Motor neuron (in vitro differentiated cells): ENCODE measurements at regions not wholly inside any gene's neighbourhood (a gene's known extent, or its start where the extent isn't known, plus 50 kb on each side); places are given as distances from the start of the nearest gene placed in this dataset.

Experiments used
- ATAC-seq, 8 experiments: fragments of 200-7000 bp; cut with Tn5 transposase; replicated peaks in 6 of 8; 2 replicates each; pipeline ENCODE4 v1.8.0; 2021; ENCODE audit warnings: mild to moderate bottlenecking in 8 of 8, moderate library complexity in 8 of 8
- H3K27ac ChIP-seq, 2 donors: fragments of 250-450 bp; sonication (Bioruptor Pico); 2 replicates each; pipeline ENCODE4 v1.9.0; 2021; ENCODE audit warnings: antibody characterized with exemption in 2 of 2, mild to moderate bottlenecking in 2 of 2, moderate library complexity in 1 of 2
- H3K4me1 ChIP-seq, 2 donors: fragments of 250-450 bp; sonication (Bioruptor Pico); replicated peaks in 1 of 2; 2 replicates each; pipeline ENCODE4 v1.6.1; 2021; ENCODE audit warnings: antibody characterized with exemption in 2 of 2, mild to moderate bottlenecking in 2 of 2, moderate library complexity in 1 of 2
- H3K4me3 ChIP-seq, 5 donors: fragments of 250-450 bp; sonication (Bioruptor Pico); 2 replicates each; pipeline ENCODE4 v1.9.0; 2021; ENCODE audit warnings: antibody characterized with exemption in 5 of 5, mild to moderate bottlenecking in 5 of 5, moderate library complexity in 4 of 5
- WGBS, 10 experiments: fragments of 450-650 bp; shearing (Covaris generic); methylation state at CpG; one replicate each; pipeline ENCODE4 v1.0.0; 2022; 5-methylcytosine and 5-hydroxymethylcytosine counted together
- in situ Hi-C, 9 experiments: fragments of 400-800 bp; cut with MboI; loops; one replicate each; pipeline ENCODE4 v1.15.0; 2021; ENCODE audit warnings: low sequenced_read_pairs in 9 of 9, low pct_unique_long_range_greater_than_20kb in 2 of 9; ENCODE audit not compliant: unreplicated experiment in 9 of 9

GRCh38 chr6:168159506-168159905 is 80.5 kb upstream of the FRMD1 start:
- no peak for ATAC-seq
- no peak overlapping the region for H3K4me3 ChIP-seq
- H3K4me1 ChIP-seq, result peaks cover 40 to 45% of the 10 kb centered on the region in 2 donors
- in situ Hi-C loops, result loop anchor here in 1 of 9 experiments (25.0 kb wide), 1 partner anchor 203 kb away; no protein-coding TSS in a partner anchor
- WGBS, 10 experiments, result 98 to 100% (median 100%) methylated on average over 3 to 7 of the region's 8 CpGs; no CpG with 5 or more reads in 7 of the 10 experiments
- no peak overlapping the region for H3K27ac ChIP-seq

GRCh38 chr6:168158980-168159349 is 80.0 kb upstream of the FRMD1 start:
- no peak for ATAC-seq
- peaks cover 40 to 45% of the 10 kb centered on the region in 2 donors for H3K4me1 ChIP-seq
- H3K4me3 ChIP-seq, result no peak overlapping the region
- in situ Hi-C loops, result loop anchor here in 1 of 9 experiments (25.0 kb wide), 1 partner anchor 203 kb away; no protein-coding TSS in a partner anchor
- no peak overlapping the region for H3K27ac ChIP-seq
- WGBS, 10 experiments, result 81 to 100% (median 92%) methylated on average over 3 to 9 of the region's 11 CpGs; no CpG with 5 or more reads in 3 of the 10 experiments

DNA sequence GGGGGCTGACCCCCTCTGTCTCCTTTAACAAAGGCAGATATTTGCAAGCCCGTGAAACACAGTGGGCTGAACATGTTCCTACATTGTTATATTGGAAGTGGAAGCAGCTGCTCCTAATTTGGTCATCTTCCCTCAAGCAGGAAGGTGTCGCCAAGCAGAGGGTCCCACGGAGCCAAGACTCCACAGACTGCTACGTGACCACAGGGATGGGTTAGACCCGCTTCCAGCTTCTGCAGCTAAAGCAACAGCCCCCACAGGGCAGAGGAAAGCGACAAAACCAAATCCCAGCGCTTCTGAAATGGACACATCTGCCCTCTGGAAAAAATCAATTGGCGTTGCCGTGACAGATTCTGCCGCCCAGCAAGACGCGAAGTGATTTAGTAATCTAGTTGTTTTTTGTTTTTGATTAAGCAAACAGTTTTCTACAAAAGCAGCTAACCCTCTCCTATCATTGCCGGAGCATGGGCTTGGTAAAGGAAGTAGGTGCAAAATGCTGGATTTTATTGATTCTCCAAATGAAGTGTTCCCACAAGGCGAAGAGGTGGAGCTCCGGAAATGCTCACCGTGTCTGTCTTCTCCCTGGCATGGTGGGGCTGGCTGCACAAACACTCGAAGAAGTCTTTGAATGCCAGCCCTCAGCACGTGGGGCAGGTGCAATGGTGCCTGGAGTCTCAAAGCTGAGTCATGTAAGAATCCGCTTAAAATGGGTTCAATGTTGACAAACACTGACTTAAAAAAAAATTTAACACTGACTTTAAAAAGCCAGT is 79.4 kb upstream of the FRMD1 start:
- Histone ChIP-seq H3K4me1 (peaks cover 40 to 46% of the 10 kb centered on the region in 2 donors), H3K27ac (peak overlapping the region; percentile 73 to 77), H3K4me3 (no peak overlapping the region)
- in situ Hi-C loops, result loop anchor here in 1 of 9 experiments (25.0 kb wide), 1 partner anchor 204 kb away; no protein-coding TSS in a partner anchor
- WGBS, 10 experiments, result 0 to 86% (median 22%) methylated on average over 2 to 13 of the region's 19 CpGs; no CpG with 5 or more reads in 1 of the 10 experiments
- peak in 5 of 8 experiments; percentile 42 to 53 (median 44) for ATAC-seq

DNA sequence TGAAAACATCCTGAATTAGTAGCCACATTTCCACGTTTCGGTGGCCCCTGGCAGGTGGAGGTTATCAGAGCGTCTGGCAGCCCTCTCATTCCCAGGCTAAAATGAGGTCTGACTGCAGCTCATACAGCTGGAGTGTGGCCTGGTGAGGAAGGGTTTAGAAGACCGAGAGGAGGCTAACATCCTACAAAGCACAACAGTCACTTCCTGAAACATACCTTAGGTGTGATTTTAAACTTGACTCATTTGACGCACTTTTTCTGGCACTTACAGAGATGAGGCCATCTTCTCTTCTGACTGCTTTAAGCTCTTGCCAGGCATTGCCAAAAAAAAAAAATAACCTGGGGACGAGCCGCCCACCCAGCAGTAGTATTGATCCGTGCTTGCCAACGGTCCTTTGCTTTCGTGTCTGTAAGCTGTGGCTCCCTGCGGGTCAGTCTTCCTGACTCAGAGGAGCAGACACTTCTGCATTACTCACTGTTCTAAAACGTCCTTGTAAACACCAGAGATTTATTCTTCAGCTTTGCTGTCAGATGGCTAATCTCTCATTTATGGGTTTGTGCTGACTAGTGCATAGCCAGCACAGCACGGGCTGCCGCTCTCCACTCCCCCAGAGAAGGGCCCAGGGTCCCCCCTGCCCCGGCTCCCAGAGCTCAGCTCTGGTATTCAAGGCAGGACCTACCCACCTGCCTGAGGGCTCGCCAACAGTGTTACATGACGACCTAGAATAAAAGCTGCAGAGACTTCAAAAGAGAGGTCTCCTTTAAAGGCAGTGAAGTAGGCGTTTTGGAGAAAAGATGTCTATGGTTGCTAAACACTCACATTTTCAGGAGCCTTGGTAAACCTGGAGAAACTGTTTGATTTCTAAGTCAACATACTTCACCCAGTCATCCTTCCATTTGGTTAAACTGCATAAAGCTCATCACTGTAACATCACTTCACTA is 78.5 kb upstream of the FRMD1 start:
- 0 to 100% (median 21%) methylated on average over 1 to 16 of the region's 18 CpGs; no CpG with 5 or more reads in 2 of the 10 experiments for WGBS, 10 experiments
- in situ Hi-C loops, result loop anchor here in 1 of 9 experiments (25.0 kb wide), 1 partner anchor 205 kb away; no protein-coding TSS in a partner anchor
- Histone ChIP-seq H3K27ac (peak overlapping the region; percentile 73 to 77), H3K4me1 (peaks cover 46 to 55% of the 10 kb centered on the region in 2 donors), H3K4me3 (no peak overlapping the region)
- peak; percentile 17 to 93 (median 90) for ATAC-seq

- 46 to 88% (median 63%) methylated on average over 2 to 7 of the region's 12 CpGs; no CpG with 5 or more reads in 6 of the 10 experiments for WGBS, 10 experiments
- in situ Hi-C loops, result loop anchor here in 1 of 9 experiments (25.0 kb wide), 1 partner anchor 205 kb away; no protein-coding TSS in a partner anchor
- no peak for ATAC-seq
- Histone ChIP-seq H3K4me1 (peaks cover 50 to 57% of the 10 kb centered on the region in 2 donors), H3K27ac (peak overlapping the region; percentile 8 to 73), H3K4me3 (no peak overlapping the region)
Observed at GRCh38 chr6:168156742-168157265, 77.8 kb upstream of the FRMD1 start.

DNA sequence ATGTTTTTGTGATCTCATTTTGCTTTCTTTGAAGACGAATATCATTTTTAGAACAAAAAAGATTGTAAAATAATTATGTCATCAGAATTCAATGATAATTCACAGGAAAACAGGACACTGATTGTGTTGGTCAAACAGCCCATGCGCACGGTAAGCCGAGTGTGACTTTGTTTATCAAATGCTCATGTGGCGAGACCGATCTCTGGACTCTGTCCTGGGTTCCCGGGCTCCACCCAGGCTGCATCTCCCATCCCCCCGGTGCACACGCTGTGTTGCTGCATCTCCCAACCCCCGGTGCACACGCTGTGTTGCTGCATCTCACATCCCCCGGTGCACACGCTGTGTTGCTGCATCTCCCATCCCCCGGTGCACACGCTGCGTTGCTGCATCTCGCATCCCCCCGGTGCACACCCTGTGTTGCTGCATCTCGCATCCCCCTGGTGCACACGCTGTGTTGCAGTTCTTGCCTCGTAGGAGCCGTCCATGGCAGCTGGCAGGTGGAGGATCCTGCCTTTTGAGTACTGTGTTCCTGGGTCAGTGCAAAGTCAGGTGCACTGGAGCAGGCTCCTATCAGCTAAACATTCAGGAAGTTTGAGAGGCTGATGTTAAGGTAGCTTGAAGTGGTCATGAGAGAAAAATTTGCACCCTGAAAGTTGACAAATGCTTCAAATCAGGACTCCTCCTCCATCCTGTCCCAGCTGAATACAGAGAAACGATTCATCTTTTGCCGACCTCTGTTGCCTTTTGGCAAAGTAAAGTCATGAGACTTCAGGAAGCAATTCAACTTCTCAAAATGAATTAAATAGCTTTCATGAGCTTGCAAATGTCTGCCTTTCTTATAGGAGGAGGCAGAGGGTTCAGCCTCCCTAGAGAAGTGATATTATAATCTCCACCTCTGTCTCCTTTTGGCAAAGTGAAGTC is 77.1 kb upstream of the FRMD1 start:
- in situ Hi-C loops, result loop anchor here in 1 of 9 experiments (25.0 kb wide), 1 partner anchor 206 kb away; no protein-coding TSS in a partner anchor
- Histone ChIP-seq H3K4me1 (peaks cover 50 to 57% of the 10 kb centered on the region in 2 donors), H3K4me3 (no peak overlapping the region), H3K27ac (no peak overlapping the region)
- WGBS, 10 experiments, result 40 to 96% (median 76%) methylated on average over 4 to 17 of the region's 24 CpGs; no CpG with 5 or more reads in 1 of the 10 experiments
- ATAC-seq, result no peak

- ATAC-seq, result no peak
- in situ Hi-C loops, result loop anchor here in 1 of 9 experiments (25.0 kb wide), 1 partner anchor 207 kb away; no protein-coding TSS in a partner anchor
- H3K4me1 ChIP-seq, result peaks cover 50 to 57% of the 10 kb centered on the region in 2 donors
- no peak overlapping the region for H3K4me3 ChIP-seq
- H3K27ac ChIP-seq, result no peak overlapping the region
- WGBS, 10 experiments, result 0 to 100% (median 76%) methylated on average over 1 to 2 of the region's 5 CpGs; no CpG with 5 or more reads in 4 of the 10 experiments
Observed at GRCh38 chr6:168155193-168155592, 76.2 kb upstream of the FRMD1 start.

GRCh38 chr6:168154263-168154917 is 75.4 kb upstream of the FRMD1 start:
- no peak overlapping the region for H3K4me3 ChIP-seq
- H3K27ac ChIP-seq, result no peak overlapping the region
- WGBS, 10 experiments, result 40 to 100% (median 79%) methylated on average over 1 to 3 of the region's 7 CpGs; no CpG with 5 or more reads in 2 of the 10 experiments
- ATAC-seq, result no peak
- H3K4me1 ChIP-seq, result peaks cover 54 to 56% of the 10 kb centered on the region in 2 donors
- in situ Hi-C loops, result loop anchor here in 1 of 9 experiments (25.0 kb wide), 1 partner anchor 208 kb away; no protein-coding TSS in a partner anchor

DNA sequence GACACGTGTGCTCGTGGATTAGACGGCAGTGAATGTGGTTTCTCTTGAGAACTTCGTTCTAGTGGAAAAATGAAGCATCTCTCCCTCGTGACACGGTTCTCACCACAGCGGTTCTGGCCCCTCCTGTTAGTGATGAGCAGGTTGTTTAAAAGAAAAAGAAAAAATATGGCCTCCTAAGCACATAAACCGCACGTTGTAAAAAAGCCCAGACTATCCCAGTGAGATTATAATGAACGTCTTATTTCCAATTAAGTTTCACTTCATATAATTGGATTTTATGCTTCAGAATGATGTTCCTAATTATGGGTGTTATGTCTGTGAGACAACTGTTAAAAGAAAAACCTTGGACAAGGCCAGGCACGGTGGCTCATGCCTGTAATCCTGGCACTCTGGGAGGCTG is 74.5 kb upstream of the FRMD1 start:
- Histone ChIP-seq H3K4me3 (no peak overlapping the region), H3K4me1 (peaks cover 51 to 54% of the 10 kb centered on the region in 2 donors), H3K27ac (no peak overlapping the region)
- in situ Hi-C loops, result loop anchor here in 1 of 9 experiments (25.0 kb wide), 1 partner anchor 209 kb away; no protein-coding TSS in a partner anchor
- ATAC-seq, result no peak
- 0 to 83% (median 62%) methylated on average over 1 to 11 of the region's 11 CpGs for WGBS, 10 experiments

DNA sequence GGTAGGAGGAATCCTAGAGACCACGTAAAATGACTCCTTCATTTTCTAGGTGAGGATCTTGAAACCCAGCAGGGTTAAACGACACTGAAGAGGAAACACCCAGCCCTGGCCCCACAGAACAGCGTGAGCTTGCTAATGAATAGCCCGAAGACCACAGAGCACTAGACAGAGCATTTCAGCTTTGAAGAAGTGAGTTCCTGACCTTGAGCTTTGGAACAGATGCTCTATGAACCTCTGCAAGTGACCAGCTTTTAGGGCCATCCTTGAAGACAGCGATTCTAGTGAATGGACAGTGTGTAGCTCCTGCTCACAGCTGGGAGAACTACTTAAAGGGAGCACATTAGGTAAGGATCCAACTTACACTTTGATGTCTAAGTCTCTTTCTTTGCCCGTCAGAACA is 74.0 kb upstream of the FRMD1 start:
- H3K27ac ChIP-seq, result no peak overlapping the region
- 33 to 100% (median 50%) methylated on average over 1 to 6 of the region's 6 CpGs; no CpG with 5 or more reads in 2 of the 10 experiments for WGBS, 10 experiments
- no peak for ATAC-seq
- in situ Hi-C loops, result loop anchor here in 1 of 9 experiments (25.0 kb wide), 1 partner anchor 209 kb away; no protein-coding TSS in a partner anchor
- H3K4me3 ChIP-seq, result no peak overlapping the region
- peaks cover 45 to 50% of the 10 kb centered on the region in 2 donors for H3K4me1 ChIP-seq
